Activated naive CD4-positive, alpha-beta T cell treated with Interleukin-2 at 50 U/mL for 16 hours (primary cell): ENCODE measurements at regions not wholly inside any gene's neighbourhood (a gene's known extent, or its start where the extent isn't known, plus 50 kb on each side); places are given as distances from the start of the nearest gene placed in this dataset.
"Not testable (repeated sequence)": the region's sequence is repeated elsewhere in the genome, so short reads cannot be mapped to it uniquely, and the experiment has no call there.

Experiments
- DNase-seq: peaks from one replicate; pipeline ENCODE4 v3.0.0-alpha.2; 2020

- DNase-seq: not testable (repeated sequence)
These were observed 52.6 kb upstream of the KIF26B start for GRCh38 chr1:245102149-245102548.

DNA sequence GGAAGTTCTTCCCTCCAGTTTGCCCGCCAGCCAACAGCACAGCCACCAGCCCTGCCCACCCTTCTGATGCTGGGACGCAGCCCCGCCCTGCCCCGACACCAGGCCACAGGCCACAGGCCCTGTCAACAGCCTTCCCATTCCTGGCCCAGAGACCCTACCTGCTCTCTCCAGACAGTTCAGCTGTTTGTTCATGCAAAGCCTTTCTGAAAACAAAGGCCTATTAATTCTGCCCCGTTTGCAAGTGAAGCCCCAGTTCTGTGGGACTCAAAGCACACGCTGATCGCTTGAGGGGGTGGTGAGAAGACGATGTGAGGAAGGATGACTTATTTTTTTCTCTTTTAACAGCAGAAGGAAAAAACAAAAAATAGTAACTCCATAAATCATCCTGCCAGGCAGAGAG, 55.4 kb upstream of the KIF26B start:
- no peak for DNase-seq

- DNase-seq: no peak
These were observed 55.9 kb upstream of the KIF26B start for GRCh38 chr1:245098924-245099323.

DNA sequence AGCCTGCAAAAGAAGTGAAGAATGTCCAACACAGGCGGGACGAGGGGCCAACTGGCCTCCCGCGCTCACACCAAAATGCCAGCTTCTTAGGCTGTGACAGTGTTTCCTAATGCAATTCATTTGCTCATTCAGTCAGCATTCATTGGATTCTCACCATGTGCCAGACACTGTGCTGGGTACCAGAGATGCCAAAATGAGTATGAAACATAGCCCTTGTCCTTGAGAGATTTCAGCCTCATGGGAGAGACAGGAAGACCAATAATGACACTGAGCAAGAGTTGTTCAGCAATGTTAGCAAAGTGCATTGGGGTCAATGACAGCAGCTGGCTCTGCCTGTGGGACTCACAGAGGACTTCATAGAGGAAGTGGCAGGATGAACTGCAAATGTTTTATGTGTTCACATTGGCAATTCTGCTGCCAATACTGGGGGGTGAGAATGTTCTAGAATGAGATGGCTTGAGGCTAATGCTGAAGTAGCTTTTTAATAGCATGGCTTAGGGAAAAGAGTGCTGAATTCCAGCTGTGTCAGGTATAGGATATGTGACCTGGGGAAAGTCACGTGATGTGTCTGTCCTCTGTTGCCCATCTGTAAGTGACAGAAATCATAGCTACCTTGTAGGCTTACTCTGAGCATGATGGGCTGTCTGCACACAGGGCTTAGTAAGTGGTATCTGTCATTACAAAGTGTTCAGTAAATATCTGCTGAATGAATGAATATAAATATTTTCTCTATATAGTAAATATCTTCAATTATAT, 58.3 kb upstream of the KIF26B start:
- DNase-seq: no peak

DNA sequence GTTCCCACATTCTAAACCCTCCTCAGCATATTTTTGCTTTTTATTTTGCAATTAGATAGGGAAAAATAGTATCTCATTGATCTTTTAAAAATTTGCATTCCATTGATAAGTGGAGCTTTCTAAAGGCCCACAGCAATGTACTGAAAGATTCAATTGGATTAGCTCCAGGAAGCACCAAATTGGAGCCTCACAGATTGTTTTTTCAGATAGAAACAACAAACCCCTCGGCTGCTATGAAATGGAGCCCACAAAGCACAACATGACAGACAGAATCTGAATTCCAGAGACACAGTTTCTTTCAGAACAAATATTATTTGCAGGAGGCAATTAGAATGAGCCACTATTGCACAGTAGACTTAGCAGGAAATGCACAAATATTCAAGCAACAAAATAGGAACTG, 58.9 kb upstream of the KIF26B start:
- no peak for DNase-seq

DNA sequence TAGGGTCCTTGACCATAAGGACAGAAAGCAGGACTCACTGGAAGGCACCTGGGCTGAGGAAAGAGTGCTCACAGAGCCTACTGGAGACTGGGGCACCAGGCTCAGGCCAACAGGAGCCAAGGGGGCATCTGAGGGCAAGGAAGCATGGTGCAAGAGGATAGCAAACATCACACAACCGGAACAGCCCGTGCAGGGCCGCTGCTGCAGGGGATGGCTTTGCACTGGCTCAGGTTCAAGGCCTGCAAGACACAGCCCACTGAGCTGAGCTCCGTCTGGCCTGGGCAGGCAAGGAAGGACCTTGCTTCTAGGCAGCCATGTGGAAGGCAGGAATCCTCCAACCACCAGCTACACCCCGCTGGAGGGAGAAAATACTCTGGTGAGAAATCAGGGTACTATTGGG, 59.8 kb upstream of the KIF26B start:
- DNase-seq: no peak

- no peak for DNase-seq
These were observed 60.7 kb upstream of the KIF26B start for GRCh38 chr1:245094092-245094491.

DNA sequence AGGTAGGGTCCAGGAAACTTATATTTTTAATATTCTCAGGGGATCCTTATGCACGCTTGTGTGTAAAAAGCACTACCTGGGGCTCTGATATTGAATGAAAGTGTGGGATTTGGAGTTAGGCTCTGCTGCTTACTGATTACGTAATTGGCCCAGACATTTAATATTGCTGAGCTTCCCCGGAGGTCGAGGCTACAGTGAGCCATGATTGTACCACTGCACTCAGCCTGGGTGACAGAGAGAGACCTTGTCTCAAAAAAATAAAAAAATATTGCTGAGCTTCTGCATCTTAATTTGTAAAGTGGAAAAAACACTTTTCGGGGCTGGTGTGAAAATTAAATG, 62.2 kb upstream of the KIF26B start:
- no peak for DNase-seq

GRCh38 chr1:245091818-245092637, 62.8 kb upstream of the KIF26B start:
- DNase-seq: no peak

- no peak for DNase-seq
These were observed 63.6 kb upstream of the KIF26B start for GRCh38 chr1:245091171-245091621.

GRCh38 chr1:245090491-245091090, 64.2 kb upstream of the KIF26B start:
- DNase-seq: no peak

DNA sequence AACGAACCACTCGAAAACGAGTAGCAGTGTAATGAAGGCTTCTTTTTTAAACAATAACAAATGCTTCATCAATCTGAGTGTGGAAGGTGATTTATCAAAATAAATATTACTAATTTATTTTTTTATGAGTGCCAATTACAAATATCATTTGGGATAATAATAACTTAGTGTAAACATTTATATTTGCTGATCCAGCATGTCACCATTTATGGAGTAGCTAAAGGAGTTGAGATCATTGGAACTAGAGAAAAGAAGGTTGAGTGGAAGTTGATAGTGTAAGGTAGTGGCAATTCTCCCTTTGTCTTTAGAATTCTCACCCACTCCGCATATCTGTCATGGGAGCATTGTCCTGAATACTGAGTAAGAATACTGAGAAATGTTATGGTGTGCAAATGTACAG, 67.1 kb upstream of the KIF26B start:
- no peak for DNase-seq

- no peak for DNase-seq
These were observed 68.3 kb upstream of the KIF26B start for GRCh38 chr1:245086389-245086969.

DNA sequence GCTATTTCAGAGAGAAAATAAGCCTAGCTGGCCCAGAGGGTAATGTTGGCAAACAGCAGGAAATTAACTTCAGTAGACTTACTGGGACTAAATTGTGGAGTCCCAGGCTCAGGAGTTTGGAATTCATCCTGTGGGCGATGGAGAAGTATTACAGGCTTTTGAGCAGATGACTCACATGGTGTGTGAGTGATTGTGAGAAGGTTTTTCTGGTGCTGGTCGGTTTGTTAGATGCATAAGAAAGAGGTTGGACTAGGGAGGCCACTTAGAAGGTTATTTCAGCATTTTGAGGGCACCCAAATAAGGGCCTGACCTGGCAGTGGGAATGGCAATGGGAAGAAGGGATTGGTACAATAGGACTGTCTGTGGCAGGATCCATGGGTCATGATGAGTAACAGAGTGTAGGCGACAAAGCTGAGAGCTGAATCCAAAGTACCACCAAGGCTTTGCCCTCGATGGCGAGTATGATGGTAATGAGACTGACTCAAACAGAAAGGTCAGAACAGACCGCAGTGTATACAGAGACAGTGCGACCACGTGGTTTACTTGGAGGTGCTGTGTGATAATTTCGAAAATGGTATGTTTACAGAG, 69.2 kb upstream of the KIF26B start:
- no peak for DNase-seq

GRCh38 chr1:245084551-245084950, 70.2 kb upstream of the KIF26B start:
- no peak for DNase-seq

DNA sequence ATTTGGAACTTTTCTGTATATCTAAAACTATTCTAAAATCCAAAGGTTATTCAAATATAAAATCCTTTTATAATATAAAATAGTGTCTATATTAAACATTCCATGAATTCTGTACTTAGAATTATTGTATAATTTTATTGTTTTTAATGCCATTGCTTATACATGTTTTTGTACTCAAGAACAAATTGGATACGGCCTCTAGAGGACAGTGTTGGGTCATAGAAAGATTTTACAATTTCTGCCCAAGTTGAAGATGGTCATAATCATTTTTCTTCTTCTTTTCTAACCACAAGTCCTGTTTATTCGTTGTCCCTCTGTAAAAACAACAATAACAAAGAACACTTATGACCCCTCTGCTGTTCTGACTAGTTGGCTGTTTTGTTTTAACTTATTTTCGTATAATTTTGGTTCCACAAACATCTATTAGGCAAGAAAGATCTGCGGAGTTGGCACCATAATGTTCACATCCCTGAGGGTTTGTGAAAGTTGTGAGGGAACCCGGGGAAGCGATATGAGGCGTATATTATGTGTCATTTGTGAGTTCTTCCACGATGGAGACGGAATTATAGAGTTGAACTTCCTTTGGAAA, 75.7 kb upstream of the KIF26B start:
- no peak for DNase-seq

- DNase-seq: no peak
These were observed 79.9 kb upstream of the KIF26B start for GRCh38 chr1:245074898-245075297.

DNA sequence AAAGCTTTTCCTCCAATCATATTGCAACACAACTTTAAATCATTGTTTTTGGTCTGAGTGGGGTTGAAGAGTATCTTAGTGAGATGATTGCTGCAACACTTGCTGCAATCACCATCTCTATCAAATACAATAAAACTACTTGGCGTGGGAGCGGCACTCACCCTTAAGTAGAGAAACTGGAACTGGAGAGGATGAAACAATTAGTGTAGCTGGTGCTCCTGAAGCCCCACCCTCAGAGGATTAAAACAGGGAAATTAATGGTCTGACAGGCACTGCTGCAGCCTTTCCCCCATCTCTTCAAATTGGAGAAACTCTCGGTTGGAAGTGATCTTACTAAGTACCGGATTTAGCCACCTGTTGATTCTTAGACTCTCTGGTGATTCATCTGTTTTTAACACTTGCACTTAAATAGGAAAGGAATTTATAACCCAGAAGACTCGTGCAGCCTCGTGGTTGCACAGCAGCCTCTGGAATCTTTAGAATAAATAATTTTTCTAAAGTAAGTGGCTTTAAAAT, 80.5 kb upstream of the KIF26B start:
- DNase-seq: no peak

DNA sequence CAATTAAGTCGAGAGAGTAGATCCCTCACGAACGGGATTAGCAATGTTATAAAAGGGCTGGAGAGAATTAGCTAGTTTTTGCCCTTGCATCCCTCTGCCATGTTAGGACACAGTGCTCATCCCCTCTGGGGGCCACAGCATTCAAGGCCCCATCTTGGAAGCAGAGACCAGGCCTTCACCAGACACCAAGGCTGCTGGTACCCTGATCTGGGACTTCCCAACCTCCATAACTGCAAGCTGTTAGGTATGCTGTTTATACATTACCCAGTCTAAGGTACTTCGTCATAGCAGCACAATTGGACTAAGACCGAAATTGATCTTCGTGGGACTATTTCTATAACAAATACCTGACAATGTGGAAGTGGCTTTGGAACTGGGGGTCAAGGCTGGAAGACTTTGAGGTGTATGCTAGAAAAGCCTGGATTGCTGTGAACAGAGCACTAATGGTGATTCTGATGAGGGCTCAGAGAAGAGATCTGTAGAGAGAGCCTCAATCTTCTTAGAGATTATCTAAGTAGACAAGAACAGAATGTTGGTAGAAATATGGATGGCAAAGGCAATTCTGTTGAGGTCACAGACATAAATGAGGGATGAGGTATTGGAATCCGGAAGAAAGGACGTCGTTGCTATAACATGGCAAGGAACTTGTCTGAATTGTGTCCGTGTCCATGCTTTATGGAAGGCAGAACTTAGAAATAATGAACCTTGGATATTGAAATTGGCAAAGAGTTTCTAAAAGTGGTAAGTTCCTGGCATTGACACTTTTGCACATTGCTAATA, 83.8 kb upstream of the KIF26B start:
- DNase-seq: no peak

DNA sequence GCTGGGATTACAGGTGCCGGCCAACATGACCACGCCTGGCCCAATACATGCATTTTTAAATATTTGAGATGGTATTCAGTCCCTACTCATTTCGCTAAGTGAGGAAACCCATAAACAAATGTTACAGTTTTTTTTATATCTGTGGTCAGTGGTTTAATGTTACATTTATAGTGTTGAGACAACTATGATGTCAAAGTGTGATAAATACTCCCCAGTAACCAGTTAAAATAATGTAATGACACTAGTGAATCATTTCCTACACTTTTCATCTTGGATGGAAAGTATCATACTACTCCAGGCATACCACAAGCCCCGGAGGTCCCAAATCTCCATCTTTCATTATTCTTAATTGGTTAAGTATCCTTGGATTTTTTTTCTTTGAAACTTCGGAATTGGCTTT, 87.5 kb upstream of the KIF26B start:
- DNase-seq: no peak

DNA sequence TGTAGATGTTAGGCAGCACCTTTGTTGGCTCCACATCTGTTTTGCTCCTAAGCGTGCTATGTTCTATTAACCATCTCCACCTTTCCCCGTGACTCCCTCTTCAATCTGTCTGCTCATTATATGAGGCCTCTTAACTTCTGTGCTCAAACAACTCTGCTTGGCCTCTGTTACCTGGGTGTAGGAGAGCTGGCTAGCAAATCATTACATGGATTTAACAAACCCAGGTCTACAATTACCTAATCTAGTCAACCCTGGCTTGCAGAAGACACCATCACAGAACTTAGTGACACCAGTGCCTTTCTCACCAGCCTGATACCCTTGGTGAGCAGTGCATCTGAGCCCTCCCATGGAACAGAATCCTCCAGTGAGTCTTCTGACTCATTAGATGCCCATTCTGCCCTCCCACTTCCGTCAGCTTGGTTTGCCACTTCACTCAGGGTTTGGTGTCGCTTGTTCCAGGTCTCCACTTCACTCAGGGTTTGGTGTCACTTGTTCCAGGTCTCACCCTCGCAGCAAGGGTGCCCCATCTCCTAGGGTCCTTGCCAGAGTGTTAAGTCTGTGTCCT, 92.0 kb upstream of the KIF26B start:
- DNase-seq: no peak
